GM12865 (cell line): ENCODE measurements at regions not wholly inside any gene's neighbourhood (a gene's known extent, or its start where the extent isn't known, plus 50 kb on each side); places are given as distances from the start of the nearest gene placed in this dataset.

Experiments
- DNase-seq: peaks from one replicate; pipeline ENCODE4 v3.0.0; 2010; ENCODE audit warnings: low read depth
- H3K4me3 ChIP-seq: 2 replicates; pipeline ENCODE4 v1.5.1; 2011; ENCODE audit warnings: mild to moderate bottlenecking, low read depth, low read length, control low read depth
- CTCF ChIP-seq: IDR thresholded peaks from 2 replicates; pipeline ENCODE4 v1.5.1; 2011; ENCODE audit warnings: low read length, control low read depth, low read depth, inconsistent platforms; ENCODE audit not compliant: insufficient read depth; ENCODE audit errors: missing control alignments

GRCh38 chr16:60199150-60199549 lies 1465.0 kb upstream of the GOT2 start:
- no peak overlapping the region for H3K4me3 ChIP-seq
- no peak for TF ChIP-seq CTCF
- DNase-seq: no peak

- no peak overlapping the region for H3K4me3 ChIP-seq
- no peak for DNase-seq
- TF ChIP-seq CTCF: no peak
Measured at GRCh38 chr16:60181536-60181935, 1447.4 kb upstream of the GOT2 start.

- H3K4me3 ChIP-seq: no peak overlapping the region
- no peak for TF ChIP-seq CTCF
- DNase-seq: no peak
Measured at GRCh38 chr16:60180609-60181008, 1446.5 kb upstream of the GOT2 start.

GRCh38 chr16:60170196-60170595 lies 1436.1 kb upstream of the GOT2 start:
- DNase-seq: no peak

GRCh38 chr16:60166111-60166510 lies 1432.0 kb upstream of the GOT2 start:
- H3K4me3 ChIP-seq: no peak overlapping the region

More at GRCh38 chr16:60170196-60170595, 1436.1 kb upstream of the GOT2 start:
- no peak overlapping the region for H3K4me3 ChIP-seq
- TF ChIP-seq CTCF: no peak

GRCh38 chr16:60151987-60152386 lies 1417.9 kb upstream of the GOT2 start:
- TF ChIP-seq CTCF: no peak
- no peak overlapping the region for H3K4me3 ChIP-seq
- DNase-seq: no peak

More at GRCh38 chr16:60166111-60166510, 1432.0 kb upstream of the GOT2 start:
- no peak for DNase-seq
- no peak for TF ChIP-seq CTCF

- TF ChIP-seq CTCF: no peak
- no peak overlapping the region for H3K4me3 ChIP-seq
- DNase-seq: no peak
Measured at GRCh38 chr16:60150907-60151306, 1416.8 kb upstream of the GOT2 start.
